Ramos (cell line): ENCODE measurements at regions not wholly inside any gene's neighbourhood (a gene's known extent, or its start where the extent isn't known, plus 50 kb on each side); places are given as distances from the start of the nearest gene placed in this dataset.
"Not testable (repeated sequence)": the region's sequence is repeated elsewhere in the genome, so short reads cannot be mapped to it uniquely, and the experiment has no call there.

Experiments
- in situ Hi-C: fragments of 300-500 bp; cut with MboI; formaldehyde crosslinking; loops from one replicate; pipeline ENCODE4 v1.14.3; 2022; ENCODE audit warnings: low sequenced_read_pairs; ENCODE audit not compliant: unreplicated experiment

GRCh38 chr17:77036841-77037381 lies 103.9 kb upstream of the SEC14L1 start:
- in situ Hi-C loops = no loop called here

- in situ Hi-C loops = no loop called here
Measured at GRCh38 chr17:77037943-77038342, 102.8 kb upstream of the SEC14L1 start.

DNA sequence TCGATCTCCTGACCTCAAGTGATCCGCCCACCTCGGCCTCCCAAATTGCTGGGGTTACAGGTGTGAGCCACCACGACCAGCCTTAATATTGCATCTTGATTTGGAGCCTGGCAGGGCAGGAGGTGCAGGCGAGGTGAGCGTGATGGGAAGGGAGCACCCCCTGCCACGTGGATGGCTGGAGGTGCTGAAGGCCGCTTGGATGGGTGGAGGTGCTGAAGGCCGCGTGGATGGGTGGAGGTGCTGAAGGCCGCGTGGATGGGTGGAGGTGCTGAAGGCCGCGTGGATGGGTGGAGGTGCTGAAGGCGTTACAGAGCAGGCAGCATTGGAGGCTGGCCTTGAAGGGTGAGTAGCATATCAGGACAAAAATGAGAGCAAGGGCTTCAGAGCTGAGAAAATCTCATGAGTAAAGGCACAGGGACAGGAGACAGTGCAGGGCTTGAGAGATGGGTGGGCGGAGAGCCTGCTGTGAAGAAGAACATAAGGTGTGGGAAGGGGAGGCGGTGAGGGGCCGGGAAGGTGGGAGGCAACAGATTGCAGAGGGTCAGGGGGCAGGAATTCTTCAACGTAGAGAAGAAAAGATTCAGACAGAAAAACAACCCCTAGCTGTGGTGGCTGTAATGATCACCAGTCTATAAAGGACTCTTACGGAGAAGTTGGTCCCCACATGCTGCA lies 101.7 kb upstream of the SEC14L1 start:
- in situ Hi-C loops = no loop called here

DNA sequence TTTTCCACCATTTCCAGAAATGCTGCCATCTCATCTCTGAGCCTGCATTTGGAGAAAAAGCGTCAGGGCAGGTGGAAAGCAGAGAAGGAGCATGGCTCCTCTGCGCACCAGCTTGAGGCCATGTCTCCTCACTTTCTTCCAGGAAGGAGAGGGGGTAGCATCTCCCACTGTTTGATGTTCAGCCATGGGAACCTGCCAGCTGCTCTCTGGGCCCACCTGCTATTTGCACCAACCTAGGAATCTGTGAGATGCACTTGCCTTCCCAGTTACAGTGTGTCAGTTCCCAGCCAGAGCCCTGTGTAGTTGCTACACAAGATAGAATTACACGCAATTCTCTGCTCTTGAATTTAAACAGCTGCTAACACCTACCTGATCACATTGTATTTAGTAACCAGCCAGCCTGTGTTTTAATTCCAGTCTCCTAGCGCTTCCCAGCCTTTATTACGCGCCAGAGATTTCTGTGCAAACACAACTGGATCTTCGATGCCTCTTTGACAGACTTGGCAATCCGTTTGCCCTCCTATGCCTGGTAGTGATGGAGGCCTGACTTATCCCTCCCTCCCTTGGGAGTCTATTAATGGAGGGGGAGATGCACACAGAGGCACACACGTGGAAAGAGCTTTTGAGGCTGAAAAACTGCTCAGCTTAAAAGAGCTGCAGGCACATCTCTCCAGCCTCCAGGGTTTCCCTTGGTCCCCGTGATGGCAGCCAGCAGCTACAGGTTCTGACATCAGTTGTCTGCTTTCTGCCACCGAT lies 98.1 kb upstream of the SEC14L1 start:
- in situ Hi-C loops = no loop called here

- in situ Hi-C loops = no loop called here
Measured at GRCh38 chr17:77045441-77046041, 95.2 kb upstream of the SEC14L1 start.

GRCh38 chr17:77049440-77049839 lies 91.3 kb upstream of the SEC14L1 start:
- in situ Hi-C loops = no loop called here

GRCh38 chr17:77050901-77051300 lies 89.9 kb upstream of the SEC14L1 start:
- in situ Hi-C loops = not testable (repeated sequence)

DNA sequence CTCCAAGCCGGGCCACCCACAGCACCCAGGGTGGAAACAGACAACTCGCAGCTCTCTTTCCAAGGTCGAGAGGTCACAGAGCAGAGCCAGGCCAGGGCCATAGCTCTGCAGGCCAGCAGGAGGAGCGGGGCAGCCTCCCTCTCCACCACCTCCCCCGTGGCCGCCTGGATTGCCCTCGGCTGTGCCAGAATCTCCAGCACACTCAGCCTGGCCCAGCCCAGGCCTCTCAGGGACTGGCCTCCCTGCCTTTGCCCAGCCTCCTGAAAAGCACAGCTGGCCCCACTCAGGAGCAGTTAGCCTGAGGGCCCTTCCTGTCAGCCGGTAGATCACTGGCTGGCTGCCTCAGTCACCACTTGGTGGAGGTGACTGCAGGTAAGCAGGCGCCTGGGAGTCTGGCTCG lies 85.8 kb upstream of the SEC14L1 start:
- in situ Hi-C loops = loop anchor here (5.0 kb wide), 1 partner anchor 188 kb away; the partner anchor contains the start of gene MGAT5B

DNA sequence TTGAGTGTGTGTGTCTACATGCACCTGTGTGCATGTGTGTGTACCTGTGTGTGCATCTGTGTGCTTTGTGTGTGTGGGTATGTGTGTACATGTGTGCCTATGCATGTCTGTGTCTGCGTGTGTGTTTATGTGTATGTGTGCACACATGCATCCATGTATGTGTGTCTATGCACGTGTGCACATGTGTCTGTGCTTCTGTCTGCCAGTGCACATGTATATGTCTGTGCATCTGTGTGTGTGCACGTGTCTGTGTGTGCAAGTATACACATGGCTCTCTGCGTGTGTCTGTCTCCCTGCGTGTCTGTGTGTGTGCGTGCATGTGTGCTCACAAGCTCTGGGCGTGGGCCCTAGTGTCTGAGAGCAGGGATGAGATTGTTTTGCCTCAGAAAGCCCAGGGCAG lies 85.3 kb upstream of the SEC14L1 start:
- in situ Hi-C loops = loop anchor here (5.0 kb wide), 1 partner anchor 188 kb away; the partner anchor contains the start of gene MGAT5B

DNA sequence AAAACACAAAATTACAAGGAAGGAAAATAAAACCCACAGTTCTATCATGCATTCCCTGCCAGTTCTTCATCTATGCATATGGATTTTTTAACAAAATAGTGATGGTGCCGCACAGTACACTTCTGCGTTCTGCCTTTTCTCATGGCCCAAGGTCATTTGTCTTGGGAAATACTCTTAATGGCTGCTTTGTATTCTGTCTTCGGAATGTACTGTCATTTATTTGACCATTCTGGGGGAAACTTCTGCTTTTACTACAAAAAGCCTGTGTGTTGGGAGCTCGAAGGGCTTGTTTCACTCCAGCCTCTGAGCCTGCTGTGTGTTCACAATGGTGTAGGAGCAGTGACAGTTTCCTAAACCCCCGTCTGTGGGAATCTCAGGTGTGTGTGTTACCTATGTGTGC lies 82.8 kb upstream of the SEC14L1 start:
- in situ Hi-C loops = loop anchor here (5.0 kb wide), 1 partner anchor 191 kb away; the partner anchor contains the start of gene MGAT5B

- in situ Hi-C loops = no loop called here
Measured at GRCh38 chr17:77061669-77062068, 79.1 kb upstream of the SEC14L1 start.

DNA sequence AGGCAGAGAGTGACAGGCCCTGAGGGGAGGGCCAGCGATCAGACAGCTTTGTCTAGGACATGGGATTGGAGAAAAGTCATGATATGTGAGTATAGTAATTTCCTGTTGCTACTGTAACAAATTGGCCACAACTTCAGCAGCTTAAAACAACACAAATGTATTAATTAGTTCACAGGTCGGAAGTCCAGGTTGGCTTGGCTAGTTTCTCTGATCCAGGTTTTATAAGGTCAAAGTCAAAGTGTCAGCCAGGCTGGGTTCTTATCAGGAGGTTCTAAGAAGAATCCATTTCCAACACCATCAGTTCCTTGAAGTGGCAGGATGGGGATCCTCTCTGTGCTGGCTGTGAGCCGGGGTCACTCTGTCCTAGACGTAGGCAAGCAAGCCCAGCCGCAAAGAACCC lies 76.2 kb upstream of the SEC14L1 start:
- in situ Hi-C loops = no loop called here

DNA sequence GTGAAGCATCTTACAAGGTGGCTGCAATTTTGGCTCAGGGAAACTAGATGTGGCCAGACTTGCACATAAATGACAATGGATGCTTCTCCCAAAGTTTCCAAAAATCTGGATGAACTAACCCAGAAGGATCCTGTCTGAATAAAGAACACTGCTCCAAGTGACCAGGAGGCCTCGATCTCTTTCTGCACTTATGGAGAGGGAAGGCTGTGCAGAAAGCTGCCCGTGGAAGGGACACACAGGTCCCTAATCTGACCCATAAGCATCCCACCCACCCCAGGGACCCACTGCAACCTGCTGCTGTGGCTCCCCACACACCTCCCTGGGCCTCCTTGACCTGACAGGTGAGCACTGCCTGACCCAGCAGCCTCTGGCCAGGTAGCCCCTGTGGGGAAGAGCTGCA lies 74.6 kb upstream of the SEC14L1 start:
- in situ Hi-C loops = no loop called here

- in situ Hi-C loops = not testable (repeated sequence)
Measured at GRCh38 chr17:77066726-77067409, 73.9 kb upstream of the SEC14L1 start.

GRCh38 chr17:77068915-77069314 lies 71.9 kb upstream of the SEC14L1 start:
- in situ Hi-C loops = no loop called here

- in situ Hi-C loops = no loop called here
Measured at GRCh38 chr17:77070888-77071279, 69.9 kb upstream of the SEC14L1 start.

- in situ Hi-C loops = no loop called here
Measured at GRCh38 chr17:77071925-77072490, 68.8 kb upstream of the SEC14L1 start.

DNA sequence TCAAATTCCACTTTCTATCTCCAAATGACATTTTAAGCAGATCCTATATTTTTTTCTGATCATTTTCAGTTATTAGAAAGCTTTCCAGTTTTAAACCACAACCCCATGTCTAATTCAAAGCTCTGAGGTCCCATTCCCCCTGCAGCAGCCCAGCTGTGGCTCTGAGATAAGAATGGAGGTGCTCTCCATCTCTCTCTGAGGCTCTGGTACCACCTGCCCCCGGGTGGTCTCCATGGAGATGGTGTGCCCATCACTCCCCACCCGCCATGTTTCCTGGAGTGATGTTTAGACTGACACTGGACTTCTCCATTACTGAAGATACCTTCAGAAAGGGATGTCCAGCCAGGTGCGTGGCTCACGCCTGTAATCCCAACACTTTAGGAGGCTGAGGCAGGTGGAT lies 68.1 kb upstream of the SEC14L1 start:
- in situ Hi-C loops = no loop called here

DNA sequence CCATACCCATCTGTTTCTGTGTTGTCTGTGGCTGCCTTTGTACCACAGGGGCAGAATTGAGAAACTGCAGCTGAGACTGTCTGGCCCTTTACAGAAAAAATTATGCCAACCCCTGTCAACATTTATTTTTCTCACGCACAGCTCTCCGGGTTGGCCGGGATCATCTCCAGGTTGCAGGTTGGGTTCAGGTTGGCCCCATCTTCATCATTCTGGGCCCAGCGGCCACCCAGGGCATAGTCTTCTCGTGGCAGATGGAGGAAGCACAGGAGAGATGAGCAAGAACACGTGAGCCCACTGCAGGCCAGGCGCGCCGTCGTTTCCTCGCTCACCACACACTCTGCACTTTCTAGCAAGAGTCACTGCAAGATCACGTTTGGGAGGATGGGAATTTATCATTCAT lies 66.1 kb upstream of the SEC14L1 start:
- in situ Hi-C loops = no loop called here
